Activated CD4-positive, alpha-beta T cell treated with anti-CD3 and anti-CD28 coated beads, Interleukin-2, amount 10 ng/mL, durations not matched to agents 7 days and 5 days (primary cell): ENCODE measurements at regions not wholly inside any gene's neighbourhood (a gene's known extent, or its start where the extent isn't known, plus 50 kb on each side); places are given as distances from the start of the nearest gene placed in this dataset.

Experiments used
- CTCF ChIA-PET: fragments of 350-600 bp; sonication (Branson Sonifier 250); formaldehyde crosslinking; loops from one replicate; lab custom pipeline; 2021; ENCODE audit warnings: antibody characterized with exemption; lab: Charles Lee
- POLR2A ChIA-PET: fragments of 350-600 bp; sonication (Branson Sonifier 250); formaldehyde crosslinking; loops from one replicate; lab custom pipeline; 2021; ENCODE audit warnings: antibody characterized with exemption; lab: Charles Lee
- DNase-seq: peaks from one replicate; pipeline ENCODE4 v3.0.0-alpha.2; 2020
- H3K27ac Mint-ChIP-seq: one replicate; pipeline ENCODE4 v1.8.0; 2021; ENCODE audit warnings: mild to moderate bottlenecking, moderate library complexity, mixed read lengths
- H3K27me3 Mint-ChIP-seq: one replicate; pipeline ENCODE4 v1.8.0; 2021; ENCODE audit warnings: mixed read lengths
- H3K36me3 Mint-ChIP-seq: one replicate; pipeline ENCODE4 v1.8.0; 2021; ENCODE audit warnings: low read depth, mixed read lengths
- H3K4me1 Mint-ChIP-seq: one replicate; pipeline ENCODE4 v1.8.0; 2021; ENCODE audit warnings: mixed read lengths
- H3K4me3 Mint-ChIP-seq: one replicate; pipeline ENCODE4 v1.8.0; 2021; ENCODE audit warnings: mild to moderate bottlenecking, moderate library complexity, mixed read lengths
- H3K9me3 Mint-ChIP-seq: one replicate; pipeline ENCODE4 v1.8.0; 2021; ENCODE audit warnings: mixed read lengths

- Mint-ChIP-seq H3K27me3 (no peaks in the 10 kb centered on the region), H3K4me3 (no peak overlapping the region), H3K36me3 (peaks cover 18% of the 10 kb centered on the region), H3K27ac (no peak overlapping the region), H3K4me1 (peaks cover 32% of the 10 kb centered on the region), H3K9me3 (peaks cover 11% of the 10 kb centered on the region)
- POLR2A ChIA-PET, result no interaction called here
- CTCF ChIA-PET, result interaction anchor here (1.5 kb wide), 1 partner anchor 10 kb away, joined by 6 read pairs; no protein-coding TSS in a partner anchor
- DNase-seq, result no peak
These were observed 58.4 kb upstream of the IER3 start for GRCh38 chr6:30802731-30803130.

GRCh38 chr6:30801950-30802349 is 57.6 kb upstream of the IER3 start:
- Mint-ChIP-seq H3K4me3 (no peak overlapping the region), H3K4me1 (peaks cover 33% of the 10 kb centered on the region), H3K9me3 (peaks cover 11% of the 10 kb centered on the region), H3K27me3 (no peaks in the 10 kb centered on the region), H3K27ac (no peak overlapping the region), H3K36me3 (peaks cover 18% of the 10 kb centered on the region)
- no peak for DNase-seq
- ChIA-PET POLR2A (interaction anchor here (0.6 kb wide), 1 partner anchor 15 kb away, joined by 5 read pairs; no protein-coding TSS in a partner anchor), CTCF (no interaction called here)

GRCh38 chr6:30800871-30801270 is 56.5 kb upstream of the IER3 start:
- no peak for DNase-seq
- Mint-ChIP-seq H3K9me3 (peaks cover 11% of the 10 kb centered on the region), H3K27ac (no peak overlapping the region), H3K4me3 (no peak overlapping the region), H3K27me3 (no peaks in the 10 kb centered on the region), H3K36me3 (peaks cover 14% of the 10 kb centered on the region), H3K4me1 (peaks cover 34% of the 10 kb centered on the region)
- ChIA-PET POLR2A (interaction anchor here (0.7 kb wide), 1 partner anchor 65 kb away, joined by 5 read pairs; no protein-coding TSS in a partner anchor), CTCF (interaction anchor here (1.4 to 1.5 kb wide), 2 partner anchors 9 to 63 kb away, joined by 3 to 4 read pairs; no protein-coding TSS in a partner anchor)

- Mint-ChIP-seq H3K27me3 (no peaks in the 10 kb centered on the region), H3K4me1 (peaks cover 37% of the 10 kb centered on the region), H3K27ac (no peak overlapping the region), H3K4me3 (no peak overlapping the region), H3K36me3 (peaks cover 5% of the 10 kb centered on the region), H3K9me3 (peaks cover 3% of the 10 kb centered on the region)
- CTCF ChIA-PET, result interaction anchor here (0.6 to 1.3 kb wide), 3 partner anchors 14 to 71 kb away, joined by 4 to 5 read pairs (median 4); no protein-coding TSS in a partner anchor
- POLR2A ChIA-PET, result no interaction called here
- no peak for DNase-seq
These were observed 54.9 kb upstream of the IER3 start for GRCh38 chr6:30799210-30799609.

GRCh38 chr6:30798494-30798893 is 54.1 kb upstream of the IER3 start:
- no peaks in the 10 kb centered on the region for H3K27me3 Mint-ChIP-seq
- POLR2A ChIA-PET, result no interaction called here
- H3K9me3 Mint-ChIP-seq, result no peaks in the 10 kb centered on the region
- CTCF ChIA-PET, result interaction anchor here (0.6 to 1.3 kb wide), 2 partner anchors 14 to 70 kb away, joined by 4 read pairs; no protein-coding TSS in a partner anchor
- H3K36me3 Mint-ChIP-seq, result peaks cover 2% of the 10 kb centered on the region
- no peak overlapping the region for H3K27ac Mint-ChIP-seq
- no peak for DNase-seq
- H3K4me3 Mint-ChIP-seq, result no peak overlapping the region
- peaks cover 42% of the 10 kb centered on the region for H3K4me1 Mint-ChIP-seq

GRCh38 chr6:30795549-30796293 is 51.4 kb upstream of the IER3 start:
- no peak overlapping the region for H3K4me3 Mint-ChIP-seq
- H3K4me1 Mint-ChIP-seq, result peaks cover 52% of the 10 kb centered on the region

More at GRCh38 chr6:30795549-30796293, 51.4 kb upstream of the IER3 start:
- Mint-ChIP-seq H3K27ac (peak overlapping the region; percentile 65), H3K9me3 (no peaks in the 10 kb centered on the region), H3K27me3 (no peaks in the 10 kb centered on the region), H3K36me3 (peaks cover 2% of the 10 kb centered on the region)
- DNase-seq, result no peak
- CTCF ChIA-PET, result interaction anchor here (1.3 kb wide), 1 partner anchor 15 kb away, joined by 3 read pairs; no protein-coding TSS in a partner anchor
- POLR2A ChIA-PET, result interaction anchor here (0.5 kb wide), 1 partner anchor 94 kb away, joined by 3 read pairs; no protein-coding TSS in a partner anchor
